ENCODE measurements at regions not wholly inside any gene's neighbourhood (a gene's known extent, or its start where the extent isn't known, plus 50 kb on each side); places are given as distances from the start of the nearest gene placed in this dataset.

DNA sequence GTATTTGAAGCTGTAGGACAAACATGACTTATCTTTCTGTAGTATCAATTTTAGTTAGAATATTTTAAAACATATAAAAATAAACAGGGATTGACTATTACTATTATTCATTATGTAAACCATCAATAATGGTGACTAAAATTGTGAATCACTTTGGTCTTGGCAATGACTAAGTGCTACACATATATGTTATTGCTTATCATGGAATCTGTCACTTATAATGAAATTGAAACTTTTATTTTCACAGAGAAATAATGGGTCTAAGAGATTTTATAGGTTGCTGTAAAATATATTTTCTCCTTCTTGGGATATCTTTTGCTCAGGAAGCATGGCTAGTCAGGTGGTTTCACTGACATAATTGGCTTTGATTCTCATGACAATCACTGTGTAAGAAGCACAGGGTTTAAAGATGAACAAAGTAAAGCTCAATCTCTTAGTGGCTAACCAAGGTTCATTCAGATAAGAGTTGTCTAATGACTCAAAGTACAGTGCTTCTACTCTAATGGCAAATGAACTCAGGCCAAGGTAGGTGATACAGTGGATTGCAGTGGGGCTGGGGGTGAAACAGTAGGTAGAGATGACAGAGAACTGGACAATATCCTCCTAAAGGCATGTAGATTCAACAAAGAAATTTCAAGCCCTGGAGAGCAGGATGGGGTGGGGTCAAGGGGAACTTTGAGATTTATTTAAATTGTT lies 98.6 kb upstream of the FANCL start (continued):
- TF ChIP-seq, protein P1, sequence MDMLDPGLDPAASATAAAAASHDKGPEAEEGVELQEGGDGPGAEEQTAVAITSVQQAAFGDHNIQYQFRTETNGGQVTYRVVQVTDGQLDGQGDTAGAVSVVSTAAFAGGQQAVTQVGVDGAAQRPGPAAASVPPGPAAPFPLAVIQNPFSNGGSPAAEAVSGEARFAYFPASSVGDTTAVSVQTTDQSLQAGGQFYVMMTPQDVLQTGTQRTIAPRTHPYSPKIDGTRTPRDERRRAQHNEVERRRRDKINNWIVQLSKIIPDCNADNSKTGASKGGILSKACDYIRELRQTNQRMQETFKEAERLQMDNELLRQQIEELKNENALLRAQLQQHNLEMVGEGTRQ (IDR thresholded peaks at IDR 0.05; ENCODE audit: borderline replicate concordance, low read depth, low read length), result no peak
- TF ChIP-seq BHLHE40 (IDR thresholded peaks at IDR 0.05; ENCODE audit: borderline replicate concordance in 1 of 2, low read depth in 2 of 2, low read length in 1 of 2), result no peak
- TF ChIP-seq, protein P2, sequence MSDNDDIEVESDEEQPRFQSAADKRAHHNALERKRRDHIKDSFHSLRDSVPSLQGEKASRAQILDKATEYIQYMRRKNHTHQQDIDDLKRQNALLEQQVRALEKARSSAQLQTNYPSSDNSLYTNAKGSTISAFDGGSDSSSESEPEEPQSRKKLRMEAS (IDR thresholded peaks at IDR 0.05; ENCODE audit: low read depth, low read length), result no peak
- no peak for TF ChIP-seq POLR2AphosphoS5 (IDR thresholded peaks at IDR 0.05; ENCODE audit: low read length)
- TF ChIP-seq EZH2 (IDR thresholded peaks at IDR 0.05; ENCODE audit: borderline replicate concordance, control insufficient read depth, low read depth, low read length), result no peak
- TF ChIP-seq, protein P3, sequence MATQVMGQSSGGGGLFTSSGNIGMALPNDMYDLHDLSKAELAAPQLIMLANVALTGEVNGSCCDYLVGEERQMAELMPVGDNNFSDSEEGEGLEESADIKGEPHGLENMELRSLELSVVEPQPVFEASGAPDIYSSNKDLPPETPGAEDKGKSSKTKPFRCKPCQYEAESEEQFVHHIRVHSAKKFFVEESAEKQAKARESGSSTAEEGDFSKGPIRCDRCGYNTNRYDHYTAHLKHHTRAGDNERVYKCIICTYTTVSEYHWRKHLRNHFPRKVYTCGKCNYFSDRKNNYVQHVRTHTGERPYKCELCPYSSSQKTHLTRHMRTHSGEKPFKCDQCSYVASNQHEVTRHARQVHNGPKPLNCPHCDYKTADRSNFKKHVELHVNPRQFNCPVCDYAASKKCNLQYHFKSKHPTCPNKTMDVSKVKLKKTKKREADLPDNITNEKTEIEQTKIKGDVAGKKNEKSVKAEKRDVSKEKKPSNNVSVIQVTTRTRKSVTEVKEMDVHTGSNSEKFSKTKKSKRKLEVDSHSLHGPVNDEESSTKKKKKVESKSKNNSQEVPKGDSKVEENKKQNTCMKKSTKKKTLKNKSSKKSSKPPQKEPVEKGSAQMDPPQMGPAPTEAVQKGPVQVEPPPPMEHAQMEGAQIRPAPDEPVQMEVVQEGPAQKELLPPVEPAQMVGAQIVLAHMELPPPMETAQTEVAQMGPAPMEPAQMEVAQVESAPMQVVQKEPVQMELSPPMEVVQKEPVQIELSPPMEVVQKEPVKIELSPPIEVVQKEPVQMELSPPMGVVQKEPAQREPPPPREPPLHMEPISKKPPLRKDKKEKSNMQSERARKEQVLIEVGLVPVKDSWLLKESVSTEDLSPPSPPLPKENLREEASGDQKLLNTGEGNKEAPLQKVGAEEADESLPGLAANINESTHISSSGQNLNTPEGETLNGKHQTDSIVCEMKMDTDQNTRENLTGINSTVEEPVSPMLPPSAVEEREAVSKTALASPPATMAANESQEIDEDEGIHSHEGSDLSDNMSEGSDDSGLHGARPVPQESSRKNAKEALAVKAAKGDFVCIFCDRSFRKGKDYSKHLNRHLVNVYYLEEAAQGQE (IDR thresholded peaks at IDR 0.05; ENCODE audit: low read depth, low read length), result no peak
- no peak for TF ChIP-seq MYB (IDR thresholded peaks at IDR 0.05; ENCODE audit: borderline replicate concordance, low read depth, low read length)

Measured in GM12878 (cell line).